Spinal cord (tissue), 9 donors: ENCODE measurements at regions not wholly inside any gene's neighbourhood (a gene's known extent, or its start where the extent isn't known, plus 50 kb on each side); places are given as distances from the start of the nearest gene placed in this dataset.
A peak's percentile ranks its signal among the peaks of the same experiment; 100 is the strongest.

ENCODE experiments used
- DNase-seq, 6 donors: peaks; one replicate each; pipeline versions ENCODE4 v3.0.0 to v3.0.0-alpha.2; 2013 to 2015; ENCODE audit warnings: low spot score in 6 of 6, low read depth in 4 of 6
- H3K27ac ChIP-seq: one replicate; pipeline ENCODE4 v1.5.1; 2013; ENCODE audit warnings: low read depth, low read length, control low read depth
- H3K27me3 ChIP-seq: one replicate; pipeline ENCODE4 v1.6.1; 2013; ENCODE audit warnings: low read length; ENCODE audit not compliant: control insufficient read depth, insufficient read depth
- H3K36me3 ChIP-seq: one replicate; pipeline ENCODE4 v1.6.1; 2013; ENCODE audit warnings: low read length; ENCODE audit not compliant: control insufficient read depth, insufficient read depth
- H3K4me1 ChIP-seq: one replicate; pipeline ENCODE4 v1.6.1; 2013; ENCODE audit warnings: low read length; ENCODE audit not compliant: control insufficient read depth, insufficient read depth
- H3K4me3 ChIP-seq: one replicate; pipeline ENCODE4 v1.5.1; 2013; ENCODE audit warnings: low read depth, low read length, control low read depth
- H3K9me3 ChIP-seq: one replicate; pipeline ENCODE4 v1.6.1; 2013; ENCODE audit warnings: low read length; ENCODE audit not compliant: control insufficient read depth, insufficient read depth
- WGBS: methylation state at CpG from one replicate; pipeline ENCODE4 v1.1.5; 2013; ENCODE audit warnings: missing lambda C conversion rate; ENCODE audit not compliant: insufficient coverage; 5-methylcytosine and 5-hydroxymethylcytosine counted together
- donor health status: healthy.

DNA sequence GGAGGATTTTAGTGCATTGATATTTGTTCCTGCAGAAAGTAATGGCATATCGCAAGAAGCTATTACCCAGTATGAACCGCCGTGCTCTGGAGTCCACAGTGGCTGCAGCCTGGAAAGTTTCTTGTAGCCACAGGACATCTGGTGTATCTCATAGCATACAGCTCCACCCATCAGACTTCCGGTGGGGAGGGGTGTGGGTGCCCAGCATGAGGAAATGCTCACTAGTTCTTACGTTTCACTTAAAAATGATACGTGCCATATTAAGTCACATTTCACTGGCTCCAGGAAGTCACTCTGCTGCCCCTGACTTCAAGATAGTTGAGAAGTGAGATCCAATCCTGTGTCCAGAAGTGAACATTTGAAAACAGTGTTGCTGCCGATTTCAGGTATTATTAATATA, 990.4 kb downstream of the GBE1 start:
- WGBS: no CpG with 5 or more reads among the region's 7 CpGs

DNA sequence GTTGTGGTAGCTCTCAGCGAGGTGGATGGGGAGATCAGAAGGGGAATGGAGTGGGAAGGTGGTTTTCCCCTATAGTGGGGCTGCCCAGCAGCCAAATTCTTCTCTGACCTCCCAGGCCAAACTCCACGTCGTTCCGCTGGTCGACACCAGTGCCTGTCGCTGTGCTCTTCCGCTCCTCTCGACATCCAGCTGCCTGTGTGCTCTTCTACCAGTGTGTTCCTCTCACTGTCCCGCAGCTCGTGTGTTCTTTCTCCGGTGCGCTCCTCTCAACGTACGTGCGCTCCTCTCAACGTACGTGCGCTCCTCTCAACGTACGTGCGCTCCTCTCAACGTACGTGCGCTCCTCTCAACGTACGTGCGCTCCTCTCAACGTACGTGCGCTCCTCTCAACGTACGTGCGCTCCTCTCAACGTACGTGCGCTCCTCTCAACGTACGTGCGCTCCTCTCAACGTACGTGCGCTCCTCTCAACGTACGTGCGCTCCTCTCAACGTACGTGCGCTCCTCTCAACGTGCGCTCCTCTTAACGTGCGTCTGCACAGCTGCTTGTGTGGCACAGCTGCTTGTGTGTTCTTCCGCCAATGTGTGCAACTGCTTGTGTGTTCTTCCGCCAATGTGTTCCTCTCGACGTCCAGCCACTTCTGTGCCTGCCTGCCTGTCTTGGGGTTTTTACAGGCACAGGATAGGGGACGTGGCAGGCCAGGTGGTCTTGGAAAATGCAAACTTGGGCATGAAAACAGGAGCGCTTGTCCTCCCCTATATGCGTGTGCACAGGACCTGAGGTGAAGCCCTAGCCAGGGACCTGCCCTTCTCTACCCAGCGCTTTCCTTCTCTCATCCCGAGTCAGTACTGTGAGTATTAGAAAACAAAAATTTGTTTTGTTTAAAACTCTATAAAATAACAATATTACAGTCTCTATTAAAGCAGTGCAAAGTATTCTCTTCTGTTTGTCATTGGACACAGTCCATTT, 991.1 kb downstream of the GBE1 start:
- DNase-seq: no peak
- Histone ChIP-seq H3K27me3 (no peaks in the 10 kb centered on the region), H3K27ac (no peak overlapping the region), H3K4me3 (no peak overlapping the region), H3K36me3 (no peaks in the 10 kb centered on the region), H3K4me1 (no peaks in the 10 kb centered on the region), H3K9me3 (no peaks in the 10 kb centered on the region)
- 91% methylated on average over 30 of the region's 61 CpGs for WGBS

More for the DNA sequence above, 990.4 kb downstream of the GBE1 start:
- H3K4me1 ChIP-seq: no peaks in the 10 kb centered on the region
- no peak for DNase-seq
- H3K27me3 ChIP-seq: no peaks in the 10 kb centered on the region
- H3K36me3 ChIP-seq: no peaks in the 10 kb centered on the region
- no peak overlapping the region for H3K4me3 ChIP-seq
- no peaks in the 10 kb centered on the region for H3K9me3 ChIP-seq
- no peak overlapping the region for H3K27ac ChIP-seq

DNA sequence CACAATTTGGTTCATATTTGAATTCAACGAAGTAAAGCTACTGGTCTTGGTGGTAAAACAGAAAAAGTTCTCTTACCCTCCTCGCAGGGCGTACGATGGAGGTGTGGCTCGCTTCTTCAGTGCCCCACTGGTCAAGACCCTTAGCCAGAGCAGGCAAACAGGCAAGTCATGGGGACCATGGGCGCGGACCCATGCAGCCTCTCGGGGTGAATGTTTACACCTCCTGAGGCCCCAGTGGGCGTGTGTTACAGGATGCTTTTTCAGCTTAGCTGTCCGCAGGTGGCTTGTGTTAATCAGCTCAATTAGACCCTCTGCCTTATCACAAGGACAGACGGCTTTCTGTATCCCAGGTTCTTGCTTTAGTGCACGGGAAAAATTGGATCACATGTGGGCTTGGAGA, 991.8 kb downstream of the GBE1 start:
- no peak for DNase-seq
- Histone ChIP-seq H3K9me3 (no peaks in the 10 kb centered on the region), H3K27ac (no peak overlapping the region), H3K4me3 (no peak overlapping the region), H3K27me3 (no peaks in the 10 kb centered on the region), H3K36me3 (no peaks in the 10 kb centered on the region), H3K4me1 (no peaks in the 10 kb centered on the region)
- WGBS: 94% methylated on average over 12 of the region's 12 CpGs

DNA sequence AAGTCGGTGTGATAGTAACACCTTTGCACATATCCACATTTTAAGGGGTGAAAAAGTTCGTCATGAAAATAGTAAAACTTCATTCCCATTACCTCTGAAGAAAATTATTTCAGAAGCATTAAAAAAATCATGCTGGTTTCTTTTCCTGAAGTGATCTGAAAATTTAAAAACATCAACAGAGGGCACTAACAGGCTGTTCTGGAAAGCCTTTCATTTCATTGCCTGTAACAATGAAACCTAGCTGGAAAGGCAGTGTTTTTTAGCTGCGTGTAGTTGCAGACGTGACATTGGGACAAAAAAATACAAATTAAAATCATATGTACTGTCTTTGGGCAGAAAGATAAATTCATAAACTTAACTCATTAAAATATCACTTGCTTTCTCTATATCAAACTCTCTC, 993.8 kb downstream of the GBE1 start:
- WGBS: no CpG with 5 or more reads among the region's 4 CpGs
- DNase-seq: peak in 4 of 6 donors; percentile 15 to 83 (median 32)
- Histone ChIP-seq H3K4me3 (no peak overlapping the region), H3K36me3 (no peaks in the 10 kb centered on the region), H3K4me1 (no peaks in the 10 kb centered on the region), H3K9me3 (no peaks in the 10 kb centered on the region), H3K27me3 (no peaks in the 10 kb centered on the region), H3K27ac (no peak overlapping the region)

DNA sequence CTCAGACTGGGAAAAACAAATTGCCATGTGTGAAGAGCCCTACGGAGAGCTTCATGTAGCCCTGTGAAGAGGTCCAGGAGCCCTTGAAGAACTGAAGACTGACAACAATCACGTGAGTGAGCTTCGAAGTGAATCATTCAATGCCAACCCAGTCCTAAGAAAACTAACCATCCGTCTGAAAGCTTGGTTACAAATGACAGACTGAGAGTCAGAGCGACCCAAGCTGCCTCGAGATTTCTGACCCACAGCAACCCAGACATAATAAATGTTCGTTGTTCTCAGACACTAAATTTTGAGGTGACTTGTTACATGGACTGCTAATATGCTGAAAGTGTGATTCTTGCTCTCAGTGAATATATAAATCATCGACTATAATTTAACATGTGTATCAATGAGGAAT, 987.2 kb upstream of the ROBO1 start:
- no peaks in the 10 kb centered on the region for H3K4me1 ChIP-seq
- H3K4me3 ChIP-seq: no peak overlapping the region
- no peak for DNase-seq
- H3K36me3 ChIP-seq: no peaks in the 10 kb centered on the region
- H3K27me3 ChIP-seq: no peaks in the 10 kb centered on the region
- 67% methylated on average over 3 of the region's 8 CpGs for WGBS
- no peaks in the 10 kb centered on the region for H3K9me3 ChIP-seq
- H3K27ac ChIP-seq: no peak overlapping the region

DNA sequence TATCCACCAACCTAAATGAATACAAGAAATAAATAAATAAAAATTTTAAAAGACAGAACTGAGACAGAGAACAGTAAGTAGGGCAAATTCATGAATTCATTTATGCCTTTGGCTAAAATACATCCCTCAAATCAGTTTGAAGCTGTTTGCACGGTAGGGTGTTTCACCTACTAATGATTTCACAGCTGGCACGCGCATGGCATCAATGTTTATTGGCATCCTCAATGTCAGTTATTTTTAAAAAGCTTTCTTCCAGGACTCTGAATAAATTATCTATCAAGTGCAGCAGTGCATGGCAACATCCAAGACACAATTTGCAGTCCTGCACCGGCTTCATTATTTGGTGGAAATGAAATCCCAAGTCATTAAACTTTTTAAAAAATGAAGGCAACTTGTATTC, 985.2 kb upstream of the ROBO1 start:
- DNase-seq: peak in 2 of 6 donors; percentile 25 to 55
- no peaks in the 10 kb centered on the region for H3K36me3 ChIP-seq
- H3K9me3 ChIP-seq: no peaks in the 10 kb centered on the region
- no peaks in the 10 kb centered on the region for H3K27me3 ChIP-seq
- no peak overlapping the region for H3K27ac ChIP-seq
- no peaks in the 10 kb centered on the region for H3K4me1 ChIP-seq
- WGBS: no CpG with 5 or more reads among the region's 4 CpGs
- H3K4me3 ChIP-seq: no peak overlapping the region

DNA sequence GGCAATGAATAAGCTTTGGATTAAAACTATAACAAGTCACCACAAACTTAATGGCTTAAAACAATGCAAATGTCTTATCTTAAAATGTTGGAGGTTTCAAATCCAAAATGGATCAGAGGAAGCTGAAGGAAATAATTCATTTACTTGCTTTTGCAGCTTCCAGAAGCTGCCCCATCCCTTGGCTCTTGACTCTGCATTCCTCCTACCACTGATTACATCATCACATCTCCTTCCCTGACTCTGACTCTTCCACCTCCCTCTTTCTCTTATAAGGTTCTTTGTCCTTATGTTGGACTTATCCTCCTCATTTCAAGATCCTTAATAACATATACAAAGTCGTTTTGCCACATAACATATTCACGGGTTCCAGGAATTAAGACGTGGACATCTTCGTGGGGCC, 982.8 kb upstream of the ROBO1 start:
- 94% methylated on average over 2 of the region's 4 CpGs for WGBS

DNA sequence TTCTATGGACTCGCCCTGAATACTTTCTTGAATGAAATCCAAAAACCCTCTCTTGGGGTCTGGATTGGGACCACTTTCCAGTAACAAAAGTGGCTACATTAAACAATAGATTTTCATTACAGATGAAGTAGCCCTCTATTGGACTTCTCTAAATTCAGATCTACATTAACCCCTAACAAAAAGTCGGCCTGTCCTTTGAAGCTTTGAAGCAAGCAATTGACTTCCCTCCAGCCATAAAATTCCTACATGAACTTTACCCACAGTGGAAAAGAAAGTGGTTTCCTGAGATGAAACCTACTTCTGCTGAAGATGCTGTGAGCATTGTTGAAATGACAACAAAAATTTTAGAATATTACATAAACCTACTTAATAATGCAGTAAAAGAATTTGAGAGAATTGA, 967.1 kb upstream of the ROBO1 start:
- Histone ChIP-seq H3K36me3 (no peaks in the 10 kb centered on the region), H3K4me3 (no peak overlapping the region), H3K27ac (no peak overlapping the region), H3K27me3 (no peaks in the 10 kb centered on the region), H3K9me3 (no peaks in the 10 kb centered on the region), H3K4me1 (no peaks in the 10 kb centered on the region)
- 57% methylated on average over 1 of the region's 2 CpGs for WGBS
- DNase-seq: no peak

More for the DNA sequence above, 982.8 kb upstream of the ROBO1 start:
- Histone ChIP-seq H3K9me3 (no peaks in the 10 kb centered on the region), H3K36me3 (no peaks in the 10 kb centered on the region), H3K4me3 (no peak overlapping the region), H3K27me3 (no peaks in the 10 kb centered on the region), H3K27ac (no peak overlapping the region), H3K4me1 (no peaks in the 10 kb centered on the region)
- no peak for DNase-seq

DNA sequence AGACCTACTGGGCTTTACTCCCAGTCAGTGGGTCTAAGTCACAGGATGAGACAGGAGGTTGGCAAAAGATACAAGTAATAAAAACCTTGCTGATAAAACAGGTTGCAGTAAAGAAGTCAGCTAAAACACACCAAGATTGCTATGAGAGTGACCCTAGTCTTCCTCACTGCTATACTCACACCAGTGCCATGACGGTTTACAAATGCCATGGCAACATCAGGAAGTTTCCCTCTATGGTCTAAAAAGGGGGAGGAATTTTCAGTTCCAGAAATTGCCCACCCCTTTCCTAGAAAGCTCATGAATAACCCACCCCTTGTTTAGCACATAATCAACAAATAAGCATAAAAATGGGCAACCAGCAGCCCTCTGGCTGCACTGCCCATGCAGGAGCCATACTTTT, 966.7 kb upstream of the ROBO1 start:
- Histone ChIP-seq H3K36me3 (no peaks in the 10 kb centered on the region), H3K4me1 (no peaks in the 10 kb centered on the region), H3K27ac (no peak overlapping the region), H3K9me3 (no peaks in the 10 kb centered on the region), H3K27me3 (no peaks in the 10 kb centered on the region), H3K4me3 (no peak overlapping the region)
- no peak for DNase-seq
- WGBS: no CpG with 5 or more reads among the region's 1 CpG

DNA sequence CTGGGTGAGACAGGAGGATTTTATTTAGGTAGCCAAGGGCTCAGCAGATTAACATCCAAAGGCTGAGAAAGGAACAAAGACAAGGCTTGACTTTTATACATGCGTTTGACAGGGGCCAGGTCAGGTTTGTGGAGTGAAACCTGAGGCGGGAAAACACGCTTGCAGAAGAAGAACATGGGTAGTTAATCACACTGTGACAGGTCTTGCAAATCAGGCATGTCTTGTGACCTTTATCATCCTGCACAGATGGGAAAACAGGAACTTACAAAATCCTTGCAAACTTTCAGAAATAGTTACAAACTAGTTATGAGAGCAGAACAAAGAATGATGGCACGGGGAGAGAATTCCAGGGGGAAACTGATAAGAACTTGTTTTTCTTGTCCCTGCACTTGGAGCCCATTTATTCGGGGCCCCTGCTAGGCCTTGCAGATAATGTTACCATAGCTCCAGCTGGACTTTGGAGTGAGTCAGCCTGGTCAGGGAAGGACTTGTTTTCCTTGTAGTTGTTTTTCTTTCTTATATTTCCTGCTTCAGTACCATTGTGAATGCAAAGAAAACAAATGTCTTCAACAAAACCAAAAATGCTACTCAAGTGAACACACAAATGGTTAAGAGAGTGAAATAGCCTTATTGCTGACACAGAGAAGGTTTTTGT, 965.9 kb upstream of the ROBO1 start:
- Histone ChIP-seq H3K4me3 (no peak overlapping the region), H3K27me3 (no peaks in the 10 kb centered on the region), H3K9me3 (no peaks in the 10 kb centered on the region), H3K27ac (no peak overlapping the region), H3K36me3 (no peaks in the 10 kb centered on the region), H3K4me1 (no peaks in the 10 kb centered on the region)
- no peak for DNase-seq
- WGBS: 80% methylated on average over 5 of the region's 5 CpGs
